Endothelial cell (in vitro differentiated cells): ENCODE measurements at regions not wholly inside any gene's neighbourhood (a gene's known extent, or its start where the extent isn't known, plus 50 kb on each side); places are given as distances from the start of the nearest gene placed in this dataset.
"Not testable (repeated sequence)": the region's sequence is repeated elsewhere in the genome, so short reads cannot be mapped to it uniquely, and the experiment has no call there.

ENCODE experiments used
- DNase-seq: peaks from one replicate; pipeline ENCODE4 v3.0.0; 2021; ENCODE audit warnings: low spot score
- H3K27ac Mint-ChIP-seq: one replicate; pipeline ENCODE4 v1.8.0; 2021; ENCODE audit warnings: mixed read lengths, inconsistent platforms; ENCODE audit not compliant: unreplicated experiment
- H3K27me3 Mint-ChIP-seq: one replicate; pipeline ENCODE4 v1.8.0; 2021; ENCODE audit warnings: mild to moderate bottlenecking, moderate library complexity, mixed read lengths, inconsistent platforms; ENCODE audit not compliant: unreplicated experiment
- H3K36me3 Mint-ChIP-seq: one replicate; pipeline ENCODE4 v1.8.0; 2021; ENCODE audit warnings: mild to moderate bottlenecking, low read depth, mixed read lengths, inconsistent platforms; ENCODE audit not compliant: unreplicated experiment
- H3K4me1 Mint-ChIP-seq: one replicate; pipeline ENCODE4 v1.8.0; 2021; ENCODE audit warnings: mild to moderate bottlenecking, mixed read lengths, inconsistent platforms; ENCODE audit not compliant: unreplicated experiment
- H3K4me3 Mint-ChIP-seq: one replicate; pipeline ENCODE4 v1.8.0; 2021; ENCODE audit warnings: mild to moderate bottlenecking, mixed read lengths, inconsistent platforms; ENCODE audit not compliant: unreplicated experiment
- H3K9me3 Mint-ChIP-seq: one replicate; pipeline ENCODE4 v1.8.0; 2021; ENCODE audit warnings: mixed read lengths, inconsistent platforms; ENCODE audit not compliant: unreplicated experiment
- TF ChIP-seq, protein P1 (sequence below): fragments of 200-600 bp; sonication (generic); IDR thresholded peaks from one replicate; pipeline ENCODE4 v1.5.0; 2021; ENCODE audit warnings: antibody characterized with exemption; ENCODE audit not compliant: unreplicated experiment

DNA sequence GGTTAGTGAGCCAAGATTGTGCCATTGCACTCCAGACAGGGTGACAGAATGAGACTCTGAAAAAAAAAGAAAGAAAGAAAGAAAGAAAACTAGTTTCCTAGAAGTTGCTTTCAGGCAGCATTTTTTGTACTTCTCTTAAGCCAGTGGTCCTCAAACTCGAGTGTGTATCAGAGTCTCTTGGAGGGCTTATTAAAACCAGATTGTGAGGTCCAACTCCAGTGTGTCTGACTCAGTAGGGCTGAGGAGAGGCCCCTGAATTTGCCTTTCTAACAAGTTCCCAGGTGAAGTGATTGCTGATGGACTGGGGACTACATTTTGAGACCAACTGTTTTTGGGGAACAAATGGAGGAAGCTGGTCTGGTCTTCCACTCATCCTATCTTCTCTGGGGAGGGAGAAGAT lies 57.5 kb upstream of the VSTM5 start:
- H3K4me1 Mint-ChIP-seq: no peaks in the 10 kb centered on the region
- H3K36me3 Mint-ChIP-seq: no peaks in the 10 kb centered on the region
- TF ChIP-seq, protein P1, sequence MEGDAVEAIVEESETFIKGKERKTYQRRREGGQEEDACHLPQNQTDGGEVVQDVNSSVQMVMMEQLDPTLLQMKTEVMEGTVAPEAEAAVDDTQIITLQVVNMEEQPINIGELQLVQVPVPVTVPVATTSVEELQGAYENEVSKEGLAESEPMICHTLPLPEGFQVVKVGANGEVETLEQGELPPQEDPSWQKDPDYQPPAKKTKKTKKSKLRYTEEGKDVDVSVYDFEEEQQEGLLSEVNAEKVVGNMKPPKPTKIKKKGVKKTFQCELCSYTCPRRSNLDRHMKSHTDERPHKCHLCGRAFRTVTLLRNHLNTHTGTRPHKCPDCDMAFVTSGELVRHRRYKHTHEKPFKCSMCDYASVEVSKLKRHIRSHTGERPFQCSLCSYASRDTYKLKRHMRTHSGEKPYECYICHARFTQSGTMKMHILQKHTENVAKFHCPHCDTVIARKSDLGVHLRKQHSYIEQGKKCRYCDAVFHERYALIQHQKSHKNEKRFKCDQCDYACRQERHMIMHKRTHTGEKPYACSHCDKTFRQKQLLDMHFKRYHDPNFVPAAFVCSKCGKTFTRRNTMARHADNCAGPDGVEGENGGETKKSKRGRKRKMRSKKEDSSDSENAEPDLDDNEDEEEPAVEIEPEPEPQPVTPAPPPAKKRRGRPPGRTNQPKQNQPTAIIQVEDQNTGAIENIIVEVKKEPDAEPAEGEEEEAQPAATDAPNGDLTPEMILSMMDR: no peak
- no peaks in the 10 kb centered on the region for H3K9me3 Mint-ChIP-seq
- DNase-seq: no peak
- no peak overlapping the region for H3K4me3 Mint-ChIP-seq
- H3K27ac Mint-ChIP-seq: no peak overlapping the region
- H3K27me3 Mint-ChIP-seq: peaks cover 3% of the 10 kb centered on the region

DNA sequence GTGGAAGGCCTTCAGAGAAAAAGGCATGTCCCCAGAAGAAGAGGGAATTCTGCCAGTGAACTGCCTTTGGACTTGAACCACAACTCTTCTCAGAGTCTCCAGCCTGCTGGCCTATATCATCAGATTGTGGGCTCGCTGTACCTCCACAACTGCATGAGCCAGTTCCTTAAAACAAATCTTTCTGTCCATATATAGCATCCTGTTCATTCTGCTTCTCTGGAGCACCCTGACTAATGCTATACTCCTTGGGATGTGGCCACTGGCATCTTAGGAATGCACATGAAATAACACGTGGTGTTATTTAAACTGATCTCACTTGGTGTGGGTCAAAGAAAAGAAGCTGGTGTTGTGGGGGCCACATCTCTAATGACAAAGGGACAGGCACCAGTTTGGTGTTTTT lies 58.3 kb upstream of the VSTM5 start:
- Mint-ChIP-seq H3K36me3 (no peaks in the 10 kb centered on the region), H3K9me3 (no peaks in the 10 kb centered on the region), H3K4me3 (no peak overlapping the region), H3K27me3 (peaks cover 3% of the 10 kb centered on the region), H3K4me1 (no peaks in the 10 kb centered on the region), H3K27ac (no peak overlapping the region)
- no peak for DNase-seq
- TF ChIP-seq, protein P1: no peak

DNA sequence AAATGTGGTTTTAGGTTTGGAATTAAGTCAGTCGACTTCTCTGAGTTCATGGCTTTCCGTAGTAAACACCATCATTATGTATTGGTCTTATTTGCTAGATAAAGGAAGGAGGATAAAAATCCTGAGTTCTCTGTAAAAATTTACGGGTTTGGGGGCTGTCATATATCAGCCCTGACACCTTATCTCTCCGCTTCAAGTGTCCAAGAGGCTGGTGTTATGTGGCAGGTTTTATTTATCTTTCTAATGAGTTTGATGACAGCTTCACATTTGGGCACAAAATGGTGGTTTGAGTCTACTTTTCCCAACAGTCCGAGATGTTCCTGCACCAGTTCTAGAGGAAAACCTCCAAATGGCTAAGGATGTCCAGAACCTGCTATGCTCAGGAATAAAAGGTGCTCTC lies 67.3 kb upstream of the VSTM5 start:
- H3K27ac Mint-ChIP-seq: no peak overlapping the region
- TF ChIP-seq, protein P1: no peak
- no peak for DNase-seq
- H3K9me3 Mint-ChIP-seq: no peaks in the 10 kb centered on the region
- no peaks in the 10 kb centered on the region for H3K27me3 Mint-ChIP-seq
- no peak overlapping the region for H3K4me3 Mint-ChIP-seq
- H3K36me3 Mint-ChIP-seq: no peaks in the 10 kb centered on the region
- H3K4me1 Mint-ChIP-seq: peaks cover under 1% of the 10 kb centered on the region

DNA sequence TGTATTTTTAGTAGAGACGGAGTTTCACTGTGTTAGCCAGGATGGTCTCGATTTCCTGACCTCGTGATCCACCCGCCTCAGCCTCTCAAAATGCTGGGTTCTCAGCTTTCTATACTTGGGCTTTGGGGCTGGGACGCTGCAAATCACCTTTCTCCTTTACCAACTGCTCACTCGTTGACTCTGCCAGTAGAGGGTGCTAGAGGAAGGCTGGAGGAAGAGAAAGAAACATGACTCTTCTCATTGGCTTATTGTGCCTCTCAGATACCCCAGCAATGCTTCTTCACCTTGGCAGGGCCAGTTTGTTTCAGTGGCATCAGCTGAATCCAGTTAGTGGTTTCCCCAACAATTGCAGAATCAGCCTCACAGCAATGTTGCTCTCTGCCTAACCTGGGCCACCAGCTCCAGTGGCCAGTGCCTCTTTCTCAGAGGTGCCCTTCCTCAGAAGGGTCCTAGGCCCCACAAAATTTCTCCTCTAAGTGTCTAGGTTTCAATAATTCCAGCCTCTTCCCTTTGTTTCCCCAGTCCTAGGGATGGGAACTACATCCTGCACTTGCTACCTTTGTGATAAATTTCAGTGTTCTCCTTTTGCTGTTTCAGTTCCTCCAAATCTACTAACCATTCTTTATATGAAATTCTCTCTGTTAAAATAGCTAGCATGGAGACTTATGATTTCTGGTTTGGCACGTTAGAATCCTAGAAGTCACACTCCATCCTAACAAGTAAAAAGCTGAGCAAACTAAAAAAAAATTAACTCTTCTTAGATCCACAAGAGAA lies 71.5 kb upstream of the VSTM5 start:
- H3K27me3 Mint-ChIP-seq: no peaks in the 10 kb centered on the region
- no peak overlapping the region for H3K27ac Mint-ChIP-seq
- peaks cover 3% of the 10 kb centered on the region for H3K4me1 Mint-ChIP-seq
- H3K4me3 Mint-ChIP-seq: no peak overlapping the region
- TF ChIP-seq, protein P1: peak; percentile 52
- no peaks in the 10 kb centered on the region for H3K9me3 Mint-ChIP-seq
- no peaks in the 10 kb centered on the region for H3K36me3 Mint-ChIP-seq
- DNase-seq: peak; percentile 64

DNA sequence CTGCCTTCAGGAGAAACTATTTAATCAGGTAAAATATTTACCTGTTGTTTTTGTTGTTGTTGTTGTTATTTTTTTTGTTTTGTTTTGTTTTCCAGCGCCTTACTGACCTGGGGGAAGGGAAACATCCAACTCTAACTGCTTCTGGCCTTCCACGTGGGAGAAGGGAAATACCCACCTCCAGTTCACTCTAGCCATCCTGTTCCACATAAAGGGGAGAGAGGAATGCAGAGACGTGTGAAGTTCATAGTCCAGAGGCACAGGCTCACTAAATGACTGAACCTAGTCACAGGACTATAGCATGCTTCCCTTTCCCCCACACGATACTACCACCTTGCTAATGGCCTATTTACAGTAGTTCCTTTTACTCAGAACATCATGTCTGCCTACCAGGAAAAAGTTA lies 72.4 kb upstream of the VSTM5 start:
- Mint-ChIP-seq H3K27ac (no peak overlapping the region), H3K9me3 (no peaks in the 10 kb centered on the region), H3K36me3 (no peaks in the 10 kb centered on the region), H3K4me3 (no peak overlapping the region), H3K4me1 (peaks cover 3% of the 10 kb centered on the region), H3K27me3 (no peaks in the 10 kb centered on the region)
- TF ChIP-seq, protein P1: no peak
- no peak for DNase-seq

DNA sequence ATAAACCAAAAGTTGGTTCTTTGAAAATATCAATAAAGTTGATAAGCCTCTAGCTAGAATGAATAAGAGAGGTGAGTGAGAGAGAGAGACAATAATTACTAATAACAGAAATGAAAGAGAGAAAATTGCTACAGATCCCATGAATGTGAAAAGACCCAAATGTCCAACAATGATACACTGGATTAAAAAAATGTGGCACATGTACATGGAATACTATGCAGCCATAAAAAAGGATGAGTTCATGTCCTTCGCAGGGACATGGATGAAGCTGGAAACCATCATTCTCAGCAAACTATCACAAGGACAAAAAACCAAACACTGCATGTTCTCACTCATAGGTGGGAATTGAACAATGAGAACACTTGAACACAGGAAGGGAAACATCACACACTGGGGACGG lies 75.7 kb upstream of the VSTM5 start:
- H3K27me3 Mint-ChIP-seq, H3K4me1 Mint-ChIP-seq, H3K36me3 Mint-ChIP-seq, H3K27ac Mint-ChIP-seq, H3K4me3 Mint-ChIP-seq, DNase-seq, H3K9me3 Mint-ChIP-seq: not testable (repeated sequence)
